ENCODE measurements at regions not wholly inside any gene's neighbourhood (a gene's known extent, or its start where the extent isn't known, plus 50 kb on each side); places are given as distances from the start of the nearest gene placed in this dataset.

DNA sequence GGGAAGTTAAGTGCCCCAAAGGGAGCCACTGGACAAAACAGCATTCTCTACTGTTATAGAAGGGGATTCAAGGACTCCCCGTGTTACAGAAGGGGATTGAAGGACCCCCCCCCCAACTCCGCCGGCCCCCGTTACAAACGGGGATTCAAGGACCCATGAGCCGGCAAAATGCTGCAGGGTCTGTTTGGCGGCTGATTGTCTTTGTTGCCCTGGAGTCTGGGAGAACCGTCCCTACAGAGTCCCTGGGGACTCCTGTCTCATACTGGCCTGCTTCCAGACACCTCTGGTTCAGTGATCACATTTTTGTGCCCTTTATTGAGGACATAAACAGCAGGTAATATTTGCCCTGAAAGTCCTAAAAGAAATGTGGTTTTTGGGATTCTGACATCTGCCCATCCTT is 96.4 kb downstream of the SYF2 start:
- TF ChIP-seq POLR2AphosphoS5 (IDR thresholded peaks at IDR 0.05; ENCODE audit: insufficient read depth in 1 of 2, low read depth in 1 of 2) = no peak
- TF ChIP-seq, protein P1, sequence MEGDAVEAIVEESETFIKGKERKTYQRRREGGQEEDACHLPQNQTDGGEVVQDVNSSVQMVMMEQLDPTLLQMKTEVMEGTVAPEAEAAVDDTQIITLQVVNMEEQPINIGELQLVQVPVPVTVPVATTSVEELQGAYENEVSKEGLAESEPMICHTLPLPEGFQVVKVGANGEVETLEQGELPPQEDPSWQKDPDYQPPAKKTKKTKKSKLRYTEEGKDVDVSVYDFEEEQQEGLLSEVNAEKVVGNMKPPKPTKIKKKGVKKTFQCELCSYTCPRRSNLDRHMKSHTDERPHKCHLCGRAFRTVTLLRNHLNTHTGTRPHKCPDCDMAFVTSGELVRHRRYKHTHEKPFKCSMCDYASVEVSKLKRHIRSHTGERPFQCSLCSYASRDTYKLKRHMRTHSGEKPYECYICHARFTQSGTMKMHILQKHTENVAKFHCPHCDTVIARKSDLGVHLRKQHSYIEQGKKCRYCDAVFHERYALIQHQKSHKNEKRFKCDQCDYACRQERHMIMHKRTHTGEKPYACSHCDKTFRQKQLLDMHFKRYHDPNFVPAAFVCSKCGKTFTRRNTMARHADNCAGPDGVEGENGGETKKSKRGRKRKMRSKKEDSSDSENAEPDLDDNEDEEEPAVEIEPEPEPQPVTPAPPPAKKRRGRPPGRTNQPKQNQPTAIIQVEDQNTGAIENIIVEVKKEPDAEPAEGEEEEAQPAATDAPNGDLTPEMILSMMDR (IDR thresholded peaks at IDR 0.05) = no peak
- no peak for TF ChIP-seq POLR2A (IDR thresholded peaks at IDR 0.05)
